ENCODE measurements at regions not wholly inside any gene's neighbourhood (a gene's known extent, or its start where the extent isn't known, plus 50 kb on each side); places are given as distances from the start of the nearest gene placed in this dataset.

- DNase-seq: no peak
Measured at GRCh38 chr2:145078923-145079322, 559.0 kb upstream of the ZEB2 start.

DNA sequence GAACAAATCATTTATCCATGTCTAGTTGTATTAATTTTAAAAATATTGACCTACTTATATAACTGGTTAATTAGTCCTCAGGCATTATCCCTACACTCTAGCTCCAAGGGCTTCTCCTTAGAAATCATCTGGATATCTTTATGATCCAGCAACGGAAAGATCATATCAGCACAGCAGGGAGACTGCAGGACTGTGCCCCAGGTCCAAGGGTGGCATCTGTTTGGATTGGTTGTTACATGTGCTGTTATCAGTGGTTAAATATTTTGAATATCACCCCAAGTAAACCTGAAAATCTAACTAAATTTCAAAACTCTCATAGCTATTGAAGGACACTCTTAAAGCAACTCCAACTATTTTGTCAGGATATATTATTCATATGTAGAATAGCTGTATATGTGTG, 556.2 kb upstream of the ZEB2 start:
- DNase-seq: no peak

DNA sequence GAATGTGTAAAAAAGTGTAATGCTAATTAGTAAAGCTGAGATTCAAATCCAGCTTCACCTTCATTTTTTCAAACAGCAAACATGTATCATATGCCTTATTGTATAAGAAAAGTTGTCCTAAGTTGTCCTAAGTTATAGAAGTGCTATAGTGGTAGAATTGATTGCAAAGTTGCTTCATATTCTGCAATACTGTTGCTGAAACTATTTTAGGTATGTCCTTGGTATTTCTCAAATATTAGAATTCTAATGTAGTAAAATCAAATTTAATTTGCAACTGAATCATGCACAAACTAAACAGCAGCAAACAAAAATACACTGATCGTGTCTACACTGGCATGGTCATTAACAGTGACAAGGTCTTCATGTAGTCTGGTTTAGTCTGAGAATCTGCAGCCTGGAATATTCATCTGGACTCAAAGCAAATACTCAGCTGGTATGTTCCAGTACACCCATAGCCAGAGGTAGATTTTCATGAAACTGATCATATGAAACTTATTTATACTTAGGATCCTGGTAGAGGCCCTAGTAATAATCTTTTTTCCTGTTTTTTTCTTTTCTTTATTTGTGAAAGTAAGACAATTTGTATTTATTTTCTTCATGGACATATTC, 555.6 kb upstream of the ZEB2 start:
- DNase-seq: no peak

- DNase-seq: no peak
Measured at GRCh38 chr2:145070703-145071102, 550.8 kb upstream of the ZEB2 start.

GRCh38 chr2:145068509-145068908, 548.6 kb upstream of the ZEB2 start:
- DNase-seq: no peak

DNA sequence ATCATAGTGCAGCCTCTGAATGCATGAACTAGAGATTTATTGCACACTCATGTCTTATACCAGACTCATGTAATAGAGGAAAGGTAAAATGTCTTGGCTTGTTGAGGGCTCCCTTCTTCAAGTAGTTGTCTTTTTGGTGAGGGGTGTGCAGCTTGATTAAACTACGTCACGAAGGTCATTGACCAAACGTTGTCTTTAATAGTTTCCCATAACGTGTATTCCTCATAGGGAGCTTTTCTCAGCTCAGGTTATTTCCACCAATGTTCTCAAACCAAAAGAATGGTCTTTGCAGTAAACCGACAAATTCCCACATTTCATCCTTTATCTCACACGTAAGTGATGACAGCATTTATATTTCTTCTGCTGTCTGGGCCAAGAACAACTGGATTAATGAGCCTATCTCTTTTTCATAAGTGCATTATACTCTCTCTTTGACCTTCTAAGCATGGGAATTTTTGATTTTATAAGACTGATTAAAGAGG, 547.7 kb upstream of the ZEB2 start:
- no peak for DNase-seq

- DNase-seq: no peak
Measured at GRCh38 chr2:145066856-145067548, 547.1 kb upstream of the ZEB2 start.

- no peak for DNase-seq
Measured at GRCh38 chr2:145066151-145066661, 546.3 kb upstream of the ZEB2 start.

DNA sequence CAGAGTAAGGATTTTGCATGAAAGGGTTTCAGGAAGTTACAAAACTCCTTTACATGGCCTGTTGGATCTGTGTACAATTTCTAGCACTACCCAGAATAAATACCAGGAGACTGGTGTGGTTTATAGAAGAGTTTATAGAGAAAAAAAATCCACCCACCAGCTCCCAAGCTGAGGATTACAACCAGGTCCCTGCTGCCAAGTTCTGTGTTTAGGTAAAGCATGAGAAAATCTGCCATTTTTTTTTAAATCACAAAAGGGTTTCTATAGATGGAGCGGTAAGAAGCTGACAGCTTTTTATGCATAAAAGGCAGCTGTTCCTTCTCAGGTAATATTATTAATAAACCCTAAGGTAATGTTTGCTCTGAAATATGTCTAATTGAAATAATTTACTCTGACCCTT, 545.4 kb upstream of the ZEB2 start:
- DNase-seq: no peak

DNA sequence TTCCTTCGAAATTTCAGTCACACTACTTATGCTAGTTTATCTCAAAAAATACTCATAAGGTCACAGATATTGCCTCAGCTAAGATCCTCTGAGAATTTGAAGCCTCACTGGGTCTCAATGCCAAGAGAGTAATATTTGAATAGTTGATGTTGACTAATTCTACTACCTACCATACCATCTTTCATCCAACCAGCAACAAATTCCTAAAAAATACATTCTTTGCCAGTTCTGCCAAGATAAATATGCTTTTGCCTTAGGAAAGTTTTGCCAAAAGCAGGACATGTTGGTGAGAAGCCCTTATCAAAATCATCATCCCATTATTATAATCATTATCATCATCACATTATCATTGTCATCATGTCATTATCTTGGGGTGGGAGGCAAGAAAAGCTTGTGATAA, 544.6 kb upstream of the ZEB2 start:
- DNase-seq: no peak

DNA sequence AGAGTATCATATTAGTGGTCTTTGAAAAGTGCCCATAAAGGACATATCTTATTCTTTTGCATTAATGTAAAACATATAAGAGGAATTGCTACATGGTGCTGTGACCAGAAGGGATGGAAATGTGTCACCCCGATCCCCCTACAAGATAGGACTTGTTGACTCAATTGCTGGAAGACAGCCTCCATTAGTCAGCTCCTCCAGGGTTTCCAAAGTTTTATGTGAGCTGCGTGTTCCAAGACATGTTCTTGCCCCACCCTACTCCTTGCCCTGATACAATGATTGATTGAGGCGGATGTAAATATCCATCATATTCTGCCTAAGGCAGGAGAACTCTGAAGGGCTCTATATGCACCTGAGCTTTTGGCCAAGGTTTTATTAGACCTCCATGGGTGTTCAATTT, 541.0 kb upstream of the ZEB2 start:
- DNase-seq: no peak

DNA sequence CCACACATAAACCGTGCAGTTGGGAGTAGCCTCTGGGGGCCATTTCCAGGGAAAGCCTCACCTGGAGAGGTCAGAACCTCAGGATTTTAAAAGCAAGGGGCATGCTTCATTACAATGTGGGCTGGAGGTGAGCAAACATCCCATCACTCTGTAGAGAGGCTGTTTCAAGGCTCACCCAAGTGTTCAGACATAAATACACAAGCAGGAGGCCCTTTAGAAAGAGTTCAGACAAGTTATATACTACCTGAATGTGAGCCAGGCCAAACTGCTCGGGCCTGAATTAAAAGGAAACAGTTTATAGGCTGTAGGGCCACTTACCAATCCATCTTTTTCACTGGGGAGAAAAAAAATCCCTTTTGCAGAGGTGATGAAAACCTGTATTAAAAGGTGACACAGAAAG, 540.0 kb upstream of the ZEB2 start:
- DNase-seq: no peak

- no peak for DNase-seq
Measured at GRCh38 chr2:145059343-145059742, 539.4 kb upstream of the ZEB2 start.

DNA sequence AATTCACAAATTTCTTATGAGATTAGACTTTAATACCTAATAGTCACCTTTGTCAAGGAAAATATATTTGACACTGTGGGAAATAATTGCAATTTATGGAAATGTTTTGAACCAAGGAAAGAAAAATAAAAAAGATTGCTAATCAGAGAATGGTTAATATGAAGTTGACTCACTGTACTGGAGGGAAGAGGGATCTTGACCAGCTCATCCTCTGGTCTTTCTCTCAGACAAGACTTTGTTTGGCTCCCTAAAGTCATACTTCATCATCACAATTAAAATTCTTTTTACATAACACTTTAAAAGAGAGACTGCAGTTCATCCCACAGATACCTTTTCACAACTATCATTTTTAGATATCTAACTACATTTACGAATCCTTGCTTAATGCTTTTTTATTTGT, 538.5 kb upstream of the ZEB2 start:
- no peak for DNase-seq

GRCh38 chr2:145055651-145056050, 535.7 kb upstream of the ZEB2 start:
- no peak for DNase-seq

DNA sequence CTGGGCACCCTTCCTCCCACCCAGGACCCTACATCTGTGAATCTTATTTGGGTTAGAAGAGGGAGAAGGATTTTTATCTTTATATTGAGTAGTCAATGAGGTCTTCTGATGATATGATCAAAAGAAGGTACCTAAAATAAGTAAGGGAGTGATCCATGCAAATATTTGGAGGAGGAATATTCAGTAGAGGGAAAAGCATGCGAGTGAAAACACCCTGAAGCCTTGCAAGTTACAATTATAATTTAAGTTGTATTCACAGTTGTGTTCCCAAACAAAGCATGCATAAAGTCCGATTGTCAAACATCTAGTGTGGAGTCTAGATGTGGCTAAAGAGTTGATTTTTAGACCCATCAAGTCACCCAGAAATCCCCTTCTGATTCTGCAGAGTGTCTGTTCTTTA, 530.2 kb upstream of the ZEB2 start:
- DNase-seq: no peak

GRCh38 chr2:145049475-145049874, 529.6 kb upstream of the ZEB2 start:
- DNase-seq: no peak

DNA sequence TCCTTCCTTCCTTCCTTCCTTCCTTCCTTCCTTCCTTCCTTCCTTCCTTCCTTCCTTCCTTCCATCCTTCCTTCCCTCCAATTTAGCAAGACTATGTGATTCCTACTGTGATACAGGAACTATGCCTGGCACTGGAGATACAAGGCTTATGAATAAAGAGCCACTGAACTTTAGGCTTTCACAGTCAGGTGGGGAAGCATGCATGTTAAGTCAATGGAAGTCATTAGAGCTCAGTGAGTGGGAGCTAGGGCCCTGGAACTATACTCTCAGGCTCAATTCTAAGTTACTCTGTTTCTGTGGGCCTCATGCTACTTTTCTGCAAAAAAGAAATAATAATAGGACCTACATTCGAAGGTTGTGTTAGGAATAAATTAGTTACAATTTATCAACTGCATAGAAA, 527.6 kb upstream of the ZEB2 start:
- no peak for DNase-seq

DNA sequence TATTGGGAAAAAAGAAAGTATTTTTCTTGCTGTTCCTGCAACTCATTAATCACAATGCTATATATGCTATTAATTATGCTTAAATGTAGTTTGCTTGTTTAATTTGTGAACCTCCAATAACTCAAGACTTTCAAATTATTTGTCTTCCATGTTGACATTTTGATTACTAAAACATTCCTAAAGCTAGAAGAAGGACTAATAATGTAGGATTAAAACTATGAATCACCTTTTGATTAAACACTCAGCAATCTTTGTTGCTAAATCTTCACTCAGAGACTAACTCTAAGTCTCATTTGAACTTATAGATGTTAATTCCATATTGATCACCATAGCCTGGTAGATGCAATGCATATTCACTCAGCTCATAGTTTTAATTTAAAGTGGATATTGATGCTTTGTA, 524.6 kb upstream of the ZEB2 start:
- DNase-seq: no peak

- DNase-seq: no peak
Measured at GRCh38 chr2:145043399-145043834, 523.5 kb upstream of the ZEB2 start.

- DNase-seq: no peak
Measured at GRCh38 chr2:145041706-145042105, 521.8 kb upstream of the ZEB2 start.

GRCh38 chr2:145040433-145040832, 520.5 kb upstream of the ZEB2 start:
- no peak for DNase-seq

DNA sequence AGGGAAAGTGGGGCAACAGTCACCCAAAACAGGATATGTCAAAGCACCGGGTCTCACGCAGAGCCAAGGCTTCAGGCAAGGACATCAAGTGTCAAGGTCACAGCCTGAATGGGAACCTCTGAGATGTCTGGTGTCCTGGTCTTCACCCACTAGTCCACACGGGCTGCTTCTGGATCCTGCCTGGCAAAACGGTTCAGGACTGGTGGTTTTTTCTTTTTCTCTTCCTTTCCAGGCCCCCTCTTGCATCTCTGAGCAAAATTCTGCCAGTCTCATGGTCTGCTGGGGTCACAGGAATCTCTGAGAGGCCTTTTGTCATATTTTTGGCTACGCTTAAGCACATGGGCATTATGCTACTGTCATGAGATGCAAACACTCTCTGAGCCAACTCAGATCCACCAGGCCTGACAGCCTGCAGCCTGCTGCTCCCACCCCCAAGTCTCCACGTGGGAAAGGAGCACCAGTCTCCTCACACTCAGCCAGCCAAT, 518.2 kb upstream of the ZEB2 start:
- no peak for DNase-seq

- no peak for DNase-seq
Measured at GRCh38 chr2:145036421-145037011, 516.6 kb upstream of the ZEB2 start.
